Activated CD8-positive, alpha-beta T cell treated with anti-CD3 and anti-CD28 coated beads, Interleukin-2, amount 10 ng/mL, durations not matched to agents 7 days and 5 days (primary cell): ENCODE measurements at regions not wholly inside any gene's neighbourhood (a gene's known extent, or its start where the extent isn't known, plus 50 kb on each side); places are given as distances from the start of the nearest gene placed in this dataset.

ENCODE experiments used
- ATAC-seq: fragments of 150-1000 bp; cut with Tn5 transposase; one replicate; pipeline ENCODE4 v1.10.0; 2021; ENCODE audit warnings: moderate library complexity
- CTCF ChIA-PET: fragments of 350-600 bp; sonication (Branson Sonifier 250); formaldehyde crosslinking; loops from one replicate; lab custom pipeline; 2021; ENCODE audit warnings: antibody characterized with exemption; lab: Charles Lee
- POLR2A ChIA-PET: fragments of 350-600 bp; sonication (Branson Sonifier 250); formaldehyde crosslinking; loops from one replicate; lab custom pipeline; 2021; ENCODE audit warnings: antibody characterized with exemption; lab: Charles Lee
- DNase-seq: peaks from one replicate; pipeline ENCODE4 v3.0.0-alpha.2; 2020
- H3K27ac Mint-ChIP-seq: one replicate; pipeline ENCODE4 v1.8.0; 2021; ENCODE audit warnings: mild to moderate bottlenecking, mixed read lengths
- H3K27me3 Mint-ChIP-seq: one replicate; pipeline ENCODE4 v1.8.0; 2021; ENCODE audit warnings: low read depth, mixed read lengths
- H3K36me3 Mint-ChIP-seq: one replicate; pipeline ENCODE4 v1.8.0; 2021; ENCODE audit warnings: low read depth, mixed read lengths
- H3K4me1 Mint-ChIP-seq: one replicate; pipeline ENCODE4 v1.8.0; 2021; ENCODE audit warnings: low read depth, mixed read lengths
- H3K4me3 Mint-ChIP-seq: one replicate; pipeline ENCODE4 v1.8.0; 2021; ENCODE audit warnings: mild to moderate bottlenecking, mixed read lengths
- H3K9me3 Mint-ChIP-seq: one replicate; pipeline ENCODE4 v1.8.0; 2022; ENCODE audit warnings: mixed read lengths; ENCODE audit not compliant: insufficient read depth

GRCh38 chr6:137763436-137763835 is 103.6 kb upstream of the TNFAIP3 start:
- Mint-ChIP-seq H3K4me1 (peaks cover 12% of the 10 kb centered on the region), H3K36me3 (no peaks in the 10 kb centered on the region), H3K27ac (no peak overlapping the region), H3K27me3 (no peaks in the 10 kb centered on the region), H3K9me3 (no peaks in the 10 kb centered on the region), H3K4me3 (no peak overlapping the region)
- POLR2A ChIA-PET = no interaction called here
- no peak for ATAC-seq
- DNase-seq = no peak
- CTCF ChIA-PET = no interaction called here

DNA sequence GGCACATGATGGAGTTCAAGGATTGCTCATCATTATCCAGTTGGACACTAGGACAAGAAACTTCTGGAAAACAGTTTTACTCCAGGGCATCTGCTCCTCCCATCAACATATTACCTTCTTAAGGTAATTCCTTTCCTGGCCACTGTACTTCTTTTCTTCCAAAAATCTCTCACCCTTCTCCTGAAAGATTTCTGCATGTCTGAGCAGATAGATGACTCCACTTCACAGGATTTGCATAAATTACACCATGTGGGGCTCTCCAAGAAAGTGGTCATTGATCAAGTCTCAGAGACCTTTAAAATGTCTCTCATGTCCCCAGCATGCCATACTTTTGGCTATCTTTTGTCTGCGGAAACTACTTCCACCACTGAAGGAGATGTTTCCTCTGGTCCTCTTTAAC is 103.2 kb upstream of the TNFAIP3 start:
- H3K9me3 Mint-ChIP-seq = no peaks in the 10 kb centered on the region
- H3K36me3 Mint-ChIP-seq = no peaks in the 10 kb centered on the region
- no peak for DNase-seq
- no peak overlapping the region for H3K27ac Mint-ChIP-seq
- ChIA-PET POLR2A (no interaction called here), CTCF (no interaction called here)
- peaks cover 17% of the 10 kb centered on the region for H3K4me1 Mint-ChIP-seq
- no peak overlapping the region for H3K4me3 Mint-ChIP-seq
- no peaks in the 10 kb centered on the region for H3K27me3 Mint-ChIP-seq
- ATAC-seq = no peak

GRCh38 chr6:137764464-137764863 is 102.6 kb upstream of the TNFAIP3 start:
- Mint-ChIP-seq H3K4me3 (no peak overlapping the region), H3K9me3 (no peaks in the 10 kb centered on the region), H3K27ac (no peak overlapping the region), H3K36me3 (no peaks in the 10 kb centered on the region), H3K27me3 (no peaks in the 10 kb centered on the region), H3K4me1 (peaks cover 18% of the 10 kb centered on the region)
- CTCF ChIA-PET = no interaction called here
- DNase-seq (no peak), ATAC-seq (no peak)
- POLR2A ChIA-PET = no interaction called here

DNA sequence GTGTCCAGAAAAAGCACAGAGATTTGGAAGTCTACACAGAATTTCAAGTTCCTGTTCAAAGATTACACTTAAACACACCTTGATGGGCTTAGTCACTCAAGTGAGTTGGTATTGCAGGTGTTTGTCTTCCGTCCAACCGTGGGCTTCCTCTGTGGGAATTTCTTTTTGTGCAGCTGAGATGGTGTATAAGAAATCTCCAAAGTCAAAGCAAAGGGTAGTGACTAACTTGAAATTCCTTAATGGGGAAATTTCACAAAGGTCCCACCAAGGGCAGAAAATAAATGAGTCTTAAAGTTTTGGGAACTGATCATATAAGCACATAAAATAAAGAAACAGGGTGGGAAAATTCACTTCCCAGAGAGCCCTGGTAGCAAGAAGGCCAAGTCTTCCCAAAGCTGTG is 102.0 kb upstream of the TNFAIP3 start:
- Mint-ChIP-seq H3K36me3 (no peaks in the 10 kb centered on the region), H3K27me3 (no peaks in the 10 kb centered on the region), H3K4me1 (peaks cover 18% of the 10 kb centered on the region), H3K9me3 (no peaks in the 10 kb centered on the region), H3K4me3 (no peak overlapping the region), H3K27ac (no peak overlapping the region)
- ChIA-PET POLR2A (no interaction called here), CTCF (no interaction called here)
- DNase-seq (no peak), ATAC-seq (no peak)

DNA sequence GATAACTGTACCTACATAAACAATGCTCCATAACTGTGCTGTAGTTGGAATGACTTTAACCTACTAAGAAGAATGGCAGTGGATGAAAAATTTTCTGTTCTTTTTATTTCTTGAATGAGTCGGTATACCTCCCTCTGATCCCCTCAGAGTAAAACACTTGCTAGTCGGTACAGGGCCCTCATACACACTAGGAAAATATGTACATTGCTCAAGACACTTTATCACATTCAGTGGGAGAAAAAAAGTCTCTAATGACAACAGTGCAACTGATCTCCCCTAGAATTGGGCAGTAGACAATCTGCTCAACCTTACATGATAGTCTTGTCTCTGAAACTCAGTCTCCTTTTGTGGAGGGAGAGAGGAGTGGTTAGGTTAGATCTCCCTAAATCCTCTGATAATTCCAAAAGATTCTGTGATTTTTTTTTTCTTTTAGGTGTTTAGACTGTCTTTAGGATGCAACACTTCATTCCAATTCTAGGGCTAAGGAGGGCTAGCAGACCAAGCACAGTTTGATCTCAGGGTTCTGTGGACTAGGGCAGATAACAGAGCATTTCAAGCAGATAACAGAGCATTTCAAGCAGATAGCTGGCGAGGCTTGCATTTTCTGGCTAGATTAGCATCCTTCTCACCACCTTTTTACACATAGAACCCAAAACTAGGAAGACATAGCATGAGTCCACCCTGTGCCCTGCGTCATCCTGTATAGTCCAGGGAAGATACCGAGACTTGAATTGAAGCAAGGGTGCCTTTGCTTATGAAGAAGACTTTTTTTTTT is 100.3 kb upstream of the TNFAIP3 start:
- ChIA-PET CTCF (interaction anchor here (1.0 to 1.1 kb wide), 2 partner anchors 10 to 32 kb away, joined by 4 to 9 read pairs; no protein-coding TSS in a partner anchor), POLR2A (no interaction called here)
- H3K27me3 Mint-ChIP-seq = no peaks in the 10 kb centered on the region
- no peaks in the 10 kb centered on the region for H3K36me3 Mint-ChIP-seq
- H3K4me1 Mint-ChIP-seq = peaks cover 18% of the 10 kb centered on the region
- no peak overlapping the region for H3K4me3 Mint-ChIP-seq
- no peak overlapping the region for H3K27ac Mint-ChIP-seq
- ATAC-seq (no peak), DNase-seq (no peak)
- no peaks in the 10 kb centered on the region for H3K9me3 Mint-ChIP-seq

GRCh38 chr6:137767465-137767864 is 99.6 kb upstream of the TNFAIP3 start:
- Mint-ChIP-seq H3K9me3 (no peaks in the 10 kb centered on the region), H3K36me3 (no peaks in the 10 kb centered on the region), H3K4me3 (no peak overlapping the region), H3K27me3 (no peaks in the 10 kb centered on the region), H3K27ac (peak overlapping the region; percentile 95), H3K4me1 (peaks cover 18% of the 10 kb centered on the region)
- ChIA-PET POLR2A (interaction anchor here (1.2 kb wide), 1 partner anchor 99 kb away, joined by 4 read pairs; the partner anchor contains the start of gene TNFAIP3), CTCF (interaction anchor here (1.0 to 1.2 kb wide), 3 partner anchors 11 to 104 kb away, joined by 3 to 9 read pairs (median 4); no protein-coding TSS in a partner anchor)
- ATAC-seq = no peak
- DNase-seq = no peak

GRCh38 chr6:137767911-137768690 is 99.0 kb upstream of the TNFAIP3 start:
- Mint-ChIP-seq H3K27me3 (no peaks in the 10 kb centered on the region), H3K4me1 (peaks cover 18% of the 10 kb centered on the region), H3K4me3 (peak overlapping the region; percentile 65), H3K36me3 (no peaks in the 10 kb centered on the region), H3K27ac (peak overlapping the region; percentile 95), H3K9me3 (no peaks in the 10 kb centered on the region)
- ChIA-PET CTCF (interaction anchor here (0.9 to 1.5 kb wide), 5 partner anchors 11 to 104 kb away, joined by 3 to 9 read pairs (median 4); partner anchors contain the start of gene TNFAIP3), POLR2A (interaction anchor here (0.7 to 1.2 kb wide), 2 partner anchors 98 to 100 kb away, joined by 3 to 4 read pairs; partner anchors contain the start of gene TNFAIP3)
- ATAC-seq (peak; percentile 78), DNase-seq (no peak)

- no peaks in the 10 kb centered on the region for H3K36me3 Mint-ChIP-seq
- POLR2A ChIA-PET = no interaction called here
- no peaks in the 10 kb centered on the region for H3K27me3 Mint-ChIP-seq
- ATAC-seq = no peak
- DNase-seq = no peak
- no peak overlapping the region for H3K4me3 Mint-ChIP-seq
- H3K9me3 Mint-ChIP-seq = no peaks in the 10 kb centered on the region
- peaks cover 18% of the 10 kb centered on the region for H3K4me1 Mint-ChIP-seq
- CTCF ChIA-PET = interaction anchor here (0.8 to 1.5 kb wide), 3 partner anchors 14 to 98 kb away, joined by 3 to 5 read pairs (median 3); partner anchors contain the start of gene TNFAIP3
- peak overlapping the region; percentile 95 for H3K27ac Mint-ChIP-seq
Observed at GRCh38 chr6:137768935-137769334, 98.1 kb upstream of the TNFAIP3 start.

DNA sequence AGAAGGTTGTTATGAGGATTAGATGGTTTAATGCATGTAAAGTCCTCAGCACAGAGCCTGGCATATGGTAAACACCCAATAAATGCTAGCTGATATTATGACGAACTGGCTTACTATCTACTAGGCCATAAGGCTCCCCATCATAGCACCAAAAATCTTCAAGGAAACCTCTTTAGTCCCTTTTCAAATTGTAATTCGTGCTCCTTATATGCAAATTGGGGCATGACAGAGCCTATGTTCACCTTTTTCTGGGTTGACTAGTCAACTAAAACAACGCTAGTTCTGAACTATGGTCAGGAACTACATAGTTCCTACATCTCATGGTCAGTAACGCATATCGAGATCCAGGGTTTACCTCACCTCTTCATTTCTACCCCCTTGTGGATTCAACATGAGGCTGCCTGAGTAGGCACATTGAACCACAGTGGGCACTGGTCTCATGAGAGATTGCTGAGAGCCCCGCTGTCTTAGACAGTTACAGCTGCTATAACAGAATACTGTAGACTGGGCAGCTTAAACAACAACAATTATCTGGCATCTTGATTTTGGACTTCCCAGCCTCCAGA is 97.2 kb upstream of the TNFAIP3 start:
- ChIA-PET POLR2A (no interaction called here), CTCF (no interaction called here)
- Mint-ChIP-seq H3K9me3 (no peaks in the 10 kb centered on the region), H3K27ac (no peak overlapping the region), H3K4me1 (peaks cover 18% of the 10 kb centered on the region), H3K36me3 (peaks cover 2% of the 10 kb centered on the region), H3K27me3 (no peaks in the 10 kb centered on the region), H3K4me3 (no peak overlapping the region)
- no peak for DNase-seq
- ATAC-seq = no peak

GRCh38 chr6:137772541-137773250 is 94.4 kb upstream of the TNFAIP3 start:
- no peak for DNase-seq
- H3K9me3 Mint-ChIP-seq = no peaks in the 10 kb centered on the region
- peaks cover 2% of the 10 kb centered on the region for H3K36me3 Mint-ChIP-seq
- H3K27me3 Mint-ChIP-seq = peaks cover 2% of the 10 kb centered on the region
- ATAC-seq = no peak
- H3K27ac Mint-ChIP-seq = no peak overlapping the region
- ChIA-PET POLR2A (no interaction called here), CTCF (interaction anchor here (1.0 to 1.4 kb wide), 2 partner anchors 64 to 170 kb away, joined by 3 to 4 read pairs; no protein-coding TSS in a partner anchor)
- no peak overlapping the region for H3K4me3 Mint-ChIP-seq
- H3K4me1 Mint-ChIP-seq = peaks cover 14% of the 10 kb centered on the region

- DNase-seq (no peak), ATAC-seq (no peak)
- Mint-ChIP-seq H3K9me3 (no peaks in the 10 kb centered on the region), H3K4me1 (no peaks in the 10 kb centered on the region), H3K27me3 (peaks cover 2% of the 10 kb centered on the region), H3K36me3 (peaks cover 2% of the 10 kb centered on the region), H3K27ac (no peak overlapping the region), H3K4me3 (no peak overlapping the region)
- ChIA-PET POLR2A (no interaction called here), CTCF (interaction anchor here (1.5 kb wide), 1 partner anchor 19 kb away, joined by 4 read pairs; no protein-coding TSS in a partner anchor)
Observed at GRCh38 chr6:137775227-137775626, 91.8 kb upstream of the TNFAIP3 start.
